GM19463 (cell line): ENCODE measurements at regions not wholly inside any gene's neighbourhood (a gene's known extent, or its start where the extent isn't known, plus 50 kb on each side); places are given as distances from the start of the nearest gene placed in this dataset.

Experiments used
- ATAC-seq: cut with Tn5 transposase; IDR thresholded peaks from one replicate; pipeline ENCODE4 v1.9.1; 2021; ENCODE audit warnings: mild to moderate bottlenecking, moderate library complexity; ENCODE audit not compliant: unreplicated experiment

- ATAC-seq = no peak
Measured at GRCh38 chr3:83734656-83735055, 1224.1 kb upstream of the CADM2 start.

DNA sequence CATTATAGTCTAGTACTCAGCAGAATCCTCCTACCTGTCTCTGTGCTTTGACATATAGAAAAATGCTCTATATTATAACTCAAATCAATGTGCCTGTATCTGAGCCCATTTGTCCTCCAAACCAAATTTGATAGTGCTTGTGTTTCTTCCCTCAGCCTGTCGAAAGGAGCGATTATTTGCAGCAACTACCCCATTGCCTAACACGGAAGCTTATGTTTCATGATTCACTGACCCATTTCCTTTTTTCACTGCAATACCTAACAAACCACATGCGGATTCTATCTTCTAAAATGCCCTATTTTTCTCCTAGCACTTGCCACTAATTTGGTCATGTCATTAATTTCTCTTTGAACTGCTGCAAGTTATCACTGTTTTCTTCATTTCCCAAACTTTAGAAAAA is 1220.6 kb upstream of the CADM2 start:
- no peak for ATAC-seq

- ATAC-seq = no peak
Measured at GRCh38 chr3:83740504-83740903, 1218.3 kb upstream of the CADM2 start.

DNA sequence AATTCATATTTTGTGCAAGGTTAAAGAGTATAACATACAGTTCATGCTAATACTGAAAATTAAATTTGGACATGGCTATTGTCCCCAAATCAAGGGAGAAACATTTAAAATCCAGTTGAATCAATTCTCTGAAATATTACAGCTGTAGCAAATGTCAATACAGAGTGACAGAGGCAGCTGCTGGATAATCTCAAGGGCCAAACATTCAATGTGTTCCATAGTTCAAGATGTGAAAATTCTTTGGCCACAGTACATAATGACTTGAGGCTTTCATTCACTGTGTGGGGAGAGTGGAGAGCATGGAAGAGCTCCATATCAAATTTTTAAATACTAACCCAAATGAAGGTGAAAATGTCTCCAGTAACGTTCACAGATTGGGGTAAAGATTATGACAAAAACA is 1192.8 kb upstream of the CADM2 start:
- no peak for ATAC-seq

- ATAC-seq = no peak
Measured at GRCh38 chr3:83769791-83770663, 1188.8 kb upstream of the CADM2 start.

GRCh38 chr3:83770664-83771402 is 1188.0 kb upstream of the CADM2 start:
- ATAC-seq = no peak

- ATAC-seq = no peak
Measured at GRCh38 chr3:83802801-83803200, 1156.0 kb upstream of the CADM2 start.

- no peak for ATAC-seq
Measured at GRCh38 chr3:83807511-83807910, 1151.3 kb upstream of the CADM2 start.

DNA sequence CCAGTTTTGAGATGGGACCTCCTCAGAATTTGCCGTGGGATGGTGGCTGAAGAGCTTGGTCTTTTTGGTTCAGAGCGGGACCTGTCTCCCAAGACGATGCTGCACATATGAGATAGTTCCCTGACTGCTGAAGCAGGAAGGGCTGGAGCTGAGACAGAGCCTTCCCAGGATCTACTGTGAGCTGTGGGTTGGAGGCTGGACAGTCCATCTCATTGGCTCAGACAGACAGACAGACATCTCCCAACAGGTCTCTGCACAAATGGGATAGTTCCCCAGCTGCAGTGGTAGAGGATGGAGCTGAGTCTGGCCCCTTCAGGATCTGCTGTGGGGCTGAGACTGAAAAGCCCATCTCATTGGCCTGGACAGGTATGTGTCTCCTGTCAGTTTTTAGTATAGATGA is 1145.6 kb upstream of the CADM2 start:
- ATAC-seq = no peak

- ATAC-seq = no peak
Measured at GRCh38 chr3:83816653-83817052, 1142.1 kb upstream of the CADM2 start.

- no peak for ATAC-seq
Measured at GRCh38 chr3:83821506-83821905, 1137.3 kb upstream of the CADM2 start.

DNA sequence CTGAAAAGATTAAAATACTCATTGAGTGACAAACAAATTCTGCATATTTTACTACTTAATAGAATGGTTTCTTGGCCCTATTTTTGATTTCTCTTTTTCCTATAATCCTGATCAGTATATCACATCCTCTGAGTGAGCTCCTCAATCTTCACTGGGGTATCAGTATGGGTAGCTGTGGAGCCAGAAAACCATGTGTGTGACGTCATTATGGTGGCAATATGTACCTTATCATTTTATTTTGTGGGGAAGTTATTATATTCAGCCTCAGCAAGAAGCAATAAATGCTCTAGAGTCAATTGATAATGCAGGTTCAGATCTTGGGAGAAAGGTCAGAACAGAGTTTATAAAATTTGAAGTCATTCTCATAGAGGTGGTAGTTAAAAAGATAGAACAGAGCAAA is 1135.7 kb upstream of the CADM2 start:
- ATAC-seq = no peak

- no peak for ATAC-seq
Measured at GRCh38 chr3:83835040-83835439, 1123.7 kb upstream of the CADM2 start.

GRCh38 chr3:83842511-83842910 is 1116.3 kb upstream of the CADM2 start:
- no peak for ATAC-seq

DNA sequence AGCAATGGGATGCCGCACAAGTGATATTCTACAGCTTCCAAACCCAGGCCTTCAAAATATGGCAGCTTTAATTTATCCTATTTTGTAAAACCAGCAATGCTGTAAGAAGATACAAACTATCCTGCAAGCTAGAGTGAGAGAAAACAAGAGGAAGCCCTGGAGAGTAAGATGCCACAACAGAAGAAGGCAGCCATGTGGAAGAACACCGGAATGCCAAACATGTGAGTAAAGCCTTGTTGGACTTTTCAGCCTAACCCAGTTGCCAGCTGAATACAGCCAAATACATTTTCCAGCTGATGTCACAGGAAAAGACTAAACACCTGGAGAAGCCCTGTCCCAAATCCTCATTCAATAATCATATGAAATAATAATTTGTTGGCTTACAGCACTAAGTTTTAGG is 1115.1 kb upstream of the CADM2 start:
- no peak for ATAC-seq

DNA sequence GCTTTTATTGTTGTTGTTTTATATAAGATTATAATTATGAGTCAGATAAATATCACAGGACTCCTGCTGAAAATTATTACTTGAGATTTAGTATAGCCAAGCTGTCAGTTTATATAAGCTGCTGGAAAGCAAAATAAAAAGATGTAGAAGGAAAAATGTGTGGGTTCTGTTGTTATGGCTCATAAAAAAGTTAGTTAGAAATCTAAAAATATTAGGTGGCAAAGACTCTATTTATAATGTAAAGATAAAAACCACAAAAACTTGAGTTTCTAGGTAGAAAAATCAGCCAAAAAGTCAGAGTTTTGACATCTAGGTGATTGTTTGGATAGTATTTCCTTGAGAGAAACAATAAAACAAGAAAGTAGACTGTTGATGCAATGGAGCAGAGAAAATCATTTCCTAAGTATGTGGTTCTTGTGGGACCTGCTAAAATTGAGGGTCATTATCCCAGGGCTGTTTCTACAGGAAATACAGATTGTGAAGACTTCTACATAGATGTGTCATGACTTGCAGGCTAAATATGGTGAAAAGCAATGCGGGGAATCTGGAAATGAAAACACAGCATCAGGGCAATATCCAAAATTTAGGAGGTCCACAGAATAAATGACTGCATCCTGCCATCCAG is 1109.6 kb upstream of the CADM2 start:
- ATAC-seq = no peak

DNA sequence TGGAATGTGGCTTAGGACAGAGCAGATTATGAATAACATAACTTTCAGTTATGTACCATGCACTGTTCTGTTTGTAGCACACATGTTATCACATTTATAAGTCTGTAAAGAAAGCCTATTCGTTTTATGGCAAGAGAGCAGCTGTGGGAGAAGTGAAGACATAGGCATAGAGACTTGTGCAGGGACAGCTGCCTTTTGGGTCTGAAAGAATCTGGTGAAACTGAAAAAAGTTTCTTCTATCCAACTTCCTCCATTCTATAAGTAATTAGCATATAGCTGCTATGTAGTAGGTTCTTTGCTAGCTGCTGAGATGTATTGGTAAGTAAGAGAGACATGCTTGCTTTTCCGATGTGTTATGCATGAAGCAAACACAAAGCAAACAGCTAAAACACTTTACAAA is 1095.4 kb upstream of the CADM2 start:
- no peak for ATAC-seq

- ATAC-seq = no peak
Measured at GRCh38 chr3:83868909-83869567, 1089.8 kb upstream of the CADM2 start.

DNA sequence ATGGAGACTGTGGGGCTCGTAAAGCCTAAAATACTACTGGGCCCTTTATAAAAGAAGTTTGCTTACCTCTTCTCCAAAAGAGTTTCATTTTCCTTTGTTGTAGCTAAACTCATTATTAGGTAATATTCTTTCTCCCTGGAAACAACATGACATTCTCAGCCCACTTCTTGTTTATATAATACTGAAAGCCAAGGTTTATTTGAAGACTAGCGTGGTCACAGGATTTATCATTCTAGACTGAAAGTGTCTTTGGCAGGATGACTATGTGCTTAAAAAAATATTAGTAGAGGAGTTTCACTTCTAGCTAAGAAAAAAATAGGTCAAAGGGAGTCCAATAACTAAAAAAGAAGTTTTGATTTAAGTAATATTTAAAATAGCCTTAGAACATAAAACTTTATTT is 1085.2 kb upstream of the CADM2 start:
- ATAC-seq = no peak

- ATAC-seq = no peak
Measured at GRCh38 chr3:83877910-83878309, 1080.9 kb upstream of the CADM2 start.

DNA sequence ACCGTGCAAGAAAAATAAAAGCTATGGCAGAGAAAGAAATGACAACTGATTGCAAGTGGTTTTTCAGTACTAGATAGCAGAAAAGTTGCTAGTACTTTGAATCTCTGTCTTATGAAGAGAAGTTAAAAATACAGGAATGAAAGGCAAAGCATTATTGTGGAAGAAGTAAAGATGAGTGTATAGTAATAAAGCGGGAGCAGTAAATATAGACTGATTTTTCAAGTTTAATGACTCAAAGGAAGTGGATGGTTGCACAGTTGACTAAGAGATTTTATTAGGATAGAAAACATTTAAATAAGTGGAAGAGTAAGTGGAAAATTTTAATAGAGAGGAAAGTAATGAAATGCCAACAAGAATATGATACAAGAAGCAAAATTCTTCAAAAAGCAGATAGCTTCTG is 1076.1 kb upstream of the CADM2 start:
- no peak for ATAC-seq
